Aorta (tissue), 5 donors: ENCODE measurements at regions not wholly inside any gene's neighbourhood (a gene's known extent, or its start where the extent isn't known, plus 50 kb on each side); places are given as distances from the start of the nearest gene placed in this dataset.

Experiments used
- ATAC-seq: fragments of 200-7000 bp; cut with Tn5 transposase; one replicate; pipeline ENCODE4 v1.9.1; 2022; ENCODE audit warnings: moderate library complexity; ENCODE audit not compliant: low FRiP score
- DNase-seq, 2 donors: peaks; one replicate each; pipeline ENCODE4 v3.0.0-alpha.2; 2020
- H3K27ac ChIP-seq, 2 donors: one replicate each; pipeline ENCODE4 v1.5.1; 2013; ENCODE audit warnings: low read length in 2 of 2, mild to moderate bottlenecking in 2 of 2, moderate library complexity in 2 of 2, control low read depth in 1 of 2, inconsistent platforms in 1 of 2, low read depth in 1 of 2
- H3K27me3 ChIP-seq, 2 donors: one replicate each; pipeline ENCODE4 v1.6.1; 2013; ENCODE audit warnings: control low read depth in 1 of 2, low read length in 1 of 2, mild to moderate bottlenecking in 1 of 2, moderate library complexity in 1 of 2; ENCODE audit not compliant: insufficient read depth in 2 of 2, control insufficient read depth in 1 of 2
- H3K36me3 ChIP-seq, 2 donors: one replicate each; pipeline ENCODE4 v1.6.1; 2013; ENCODE audit warnings: control low read depth in 1 of 2, low read length in 1 of 2, mild to moderate bottlenecking in 1 of 2; ENCODE audit not compliant: insufficient read depth in 2 of 2, control insufficient read depth in 1 of 2
- H3K4me1 ChIP-seq, 2 donors: one replicate each; pipeline ENCODE4 v1.6.1; 2013; ENCODE audit warnings: low read length in 2 of 2, control low read depth in 1 of 2, mild to moderate bottlenecking in 1 of 2, moderate library complexity in 1 of 2; ENCODE audit not compliant: insufficient read depth in 2 of 2, control insufficient read depth in 1 of 2
- H3K4me3 ChIP-seq, 2 donors: one replicate each; pipeline ENCODE4 v1.5.1; 2013; ENCODE audit warnings: low read length in 2 of 2, control low read depth in 1 of 2, mild to moderate bottlenecking in 1 of 2
- H3K9me3 ChIP-seq: one replicate; pipeline ENCODE4 v1.6.1; 2013; ENCODE audit warnings: mild to moderate bottlenecking, low read length; ENCODE audit not compliant: control insufficient read depth
- WGBS, 2 donors: extraction: QIAGEN DNeasy Blood & Tissue Kit; methylation state at CpG; one replicate each; pipeline ENCODE4 v1.1.7; 2013; 5-methylcytosine and 5-hydroxymethylcytosine counted together
- intact Hi-C, 2 donors: fragments of 100-400 bp; cut with DNase I; formaldehyde crosslinking; loops; one replicate each; pipeline versions ENCODE4 v1.14.2 to v1.15.0; 2022
- donor health status: healthy with polysubstance abuse.
- donor health status: Bipolar disorder and iron deficiency.
- donor health status: DM: no; HTN: no; CAD: no.
- donor health status: DM: no; HTN: no; CAD: no.
- donor health status: DM: yes; HTN: yes; CAD: no.

DNA sequence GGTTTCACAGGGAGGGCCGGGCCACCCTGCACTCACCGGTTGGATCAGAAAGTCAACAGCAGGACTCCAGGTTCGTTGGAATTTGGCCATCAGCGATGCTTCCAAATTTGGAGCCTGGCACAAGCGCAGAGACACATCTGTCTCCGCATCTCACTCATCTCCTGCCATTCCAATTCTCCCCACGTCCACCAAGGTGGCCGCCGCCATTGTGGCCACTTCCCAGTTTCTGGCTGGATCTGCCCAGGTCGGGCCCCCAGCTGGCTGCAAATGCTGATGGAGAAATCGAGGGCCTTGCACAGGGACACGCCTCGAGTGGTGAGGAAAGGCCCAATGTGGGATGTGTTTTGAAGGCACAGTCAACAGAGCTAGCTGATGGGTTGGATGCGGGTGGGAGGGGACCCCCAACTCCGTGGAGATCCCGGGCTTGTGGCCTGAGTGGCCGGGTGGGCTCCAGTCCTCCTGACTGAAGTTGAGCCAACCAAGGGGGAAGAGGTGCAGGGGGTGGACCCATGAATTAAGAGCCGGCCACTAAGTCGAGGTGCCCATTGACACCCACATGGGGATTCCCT lies 102.7 kb downstream of the CRYAA start:
- WGBS, 2 donors = 89 to 90% methylated on average over 19 of the region's 19 CpGs
- Histone ChIP-seq H3K27me3 (no peaks in the 10 kb centered on the region), H3K27ac (no peak overlapping the region), H3K9me3 (no peaks in the 10 kb centered on the region), H3K4me1 (no peaks in the 10 kb centered on the region), H3K36me3 (no peaks in the 10 kb centered on the region), H3K4me3 (no peak overlapping the region)
- intact Hi-C loops = no loop called here
- ATAC-seq (no peak), DNase-seq (peak in 1 of 2 donors; percentile 29)

DNA sequence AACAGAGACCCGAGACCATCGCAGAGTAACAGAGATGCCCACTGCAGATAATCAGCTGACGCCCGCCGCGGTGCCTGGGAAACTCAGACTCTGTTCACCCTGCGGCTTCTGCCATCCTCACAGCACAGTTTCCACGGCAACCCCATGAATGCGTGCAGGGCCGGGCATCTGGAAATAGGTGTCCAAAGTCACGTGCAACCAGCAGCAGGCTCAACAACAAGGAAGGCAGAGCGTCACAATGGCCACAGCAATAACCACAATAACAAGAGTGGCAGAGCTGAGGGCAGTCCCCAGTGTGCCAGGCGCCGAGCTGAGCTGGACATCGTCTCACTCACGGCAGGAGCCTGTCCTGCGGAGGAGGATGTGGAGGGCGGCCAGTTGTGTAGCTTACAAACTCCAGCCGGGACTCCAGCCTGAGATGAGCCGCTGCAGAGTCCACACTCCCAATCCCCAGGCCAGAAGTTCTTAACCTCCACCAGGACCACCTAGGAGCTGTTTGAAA lies 102.0 kb downstream of the CRYAA start:
- WGBS, 2 donors = 80 to 81% methylated on average over 20 of the region's 20 CpGs
- ATAC-seq = no peak
- peak in 1 of 2 donors; percentile 45 for DNase-seq
- no peaks in the 10 kb centered on the region for H3K4me1 ChIP-seq
- no peaks in the 10 kb centered on the region for H3K36me3 ChIP-seq
- H3K27ac ChIP-seq = no peak overlapping the region
- no peaks in the 10 kb centered on the region for H3K27me3 ChIP-seq
- no peak overlapping the region for H3K4me3 ChIP-seq
- intact Hi-C loops = no loop called here
- H3K9me3 ChIP-seq = no peaks in the 10 kb centered on the region

DNA sequence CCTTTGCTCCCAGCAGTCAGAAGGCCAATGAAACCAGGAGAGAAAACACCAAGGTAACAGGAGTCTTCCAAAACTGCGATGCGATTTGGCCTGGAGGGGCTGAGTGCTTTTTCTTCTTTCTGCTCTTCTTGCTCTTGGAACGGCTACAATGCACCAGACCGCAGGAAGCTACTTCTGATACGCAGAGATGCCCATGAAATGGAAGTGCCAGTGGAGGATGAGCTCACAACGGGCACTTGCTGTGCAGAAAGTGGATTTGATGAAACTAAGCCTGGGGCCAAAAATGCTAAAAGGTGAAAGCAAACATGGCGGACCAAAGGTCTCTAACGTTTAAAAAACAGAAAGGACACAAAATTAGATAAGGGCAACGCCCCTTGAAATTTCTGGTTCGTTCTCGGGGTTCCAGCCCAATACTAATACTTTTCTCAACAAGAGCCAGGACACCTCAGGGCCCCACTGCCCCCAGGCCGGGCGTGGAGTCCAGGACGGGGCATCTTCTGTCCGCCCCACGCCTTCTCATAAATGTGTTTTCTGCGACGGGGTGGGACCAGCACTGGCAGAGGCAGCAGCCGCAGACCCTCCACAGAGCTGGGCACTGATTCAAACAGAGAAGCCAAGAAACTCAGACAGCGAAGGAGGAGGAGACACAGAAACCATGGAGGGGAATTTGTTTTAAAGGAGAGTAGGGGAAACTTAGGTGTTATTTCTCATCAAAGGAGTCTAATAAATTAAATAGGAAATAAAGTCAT lies 101.3 kb downstream of the CRYAA start:
- WGBS, 2 donors = 84 to 88% methylated on average over 20 of the region's 20 CpGs
- Histone ChIP-seq H3K9me3 (no peaks in the 10 kb centered on the region), H3K27ac (no peak overlapping the region), H3K27me3 (no peaks in the 10 kb centered on the region), H3K36me3 (no peaks in the 10 kb centered on the region), H3K4me1 (no peaks in the 10 kb centered on the region), H3K4me3 (no peak overlapping the region)
- intact Hi-C loops = no loop called here
- ATAC-seq = no peak
- peak in 1 of 2 donors; percentile 24 for DNase-seq

DNA sequence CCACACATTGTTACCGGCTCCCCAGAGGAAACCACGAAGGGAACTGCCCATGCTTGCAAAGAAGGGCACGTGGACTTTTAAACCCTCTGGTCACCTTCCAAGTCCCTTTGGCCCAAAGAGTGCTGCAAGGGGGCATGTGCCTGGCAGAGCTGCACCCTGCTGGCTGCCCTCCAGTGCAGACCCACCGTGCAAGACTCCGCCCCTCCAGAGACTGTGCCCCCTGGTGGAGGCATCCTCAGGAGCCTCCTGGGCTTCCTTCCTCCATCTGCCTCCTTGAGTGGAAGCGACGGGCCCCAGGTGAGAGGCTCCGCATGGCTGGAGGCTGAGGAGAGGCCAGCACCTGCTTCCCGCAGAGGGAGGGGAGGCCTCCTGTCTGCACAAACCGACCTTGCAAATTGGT lies 100.6 kb downstream of the CRYAA start:
- H3K27ac ChIP-seq = no peak overlapping the region
- H3K4me1 ChIP-seq = no peaks in the 10 kb centered on the region
- no peaks in the 10 kb centered on the region for H3K9me3 ChIP-seq
- no peaks in the 10 kb centered on the region for H3K36me3 ChIP-seq
- intact Hi-C loops = no loop called here
- 64 to 73% methylated on average over 10 of the region's 10 CpGs for WGBS, 2 donors
- ATAC-seq (no peak), DNase-seq (peak in 1 of 2 donors; percentile 30)
- no peaks in the 10 kb centered on the region for H3K27me3 ChIP-seq
- H3K4me3 ChIP-seq = no peak overlapping the region

DNA sequence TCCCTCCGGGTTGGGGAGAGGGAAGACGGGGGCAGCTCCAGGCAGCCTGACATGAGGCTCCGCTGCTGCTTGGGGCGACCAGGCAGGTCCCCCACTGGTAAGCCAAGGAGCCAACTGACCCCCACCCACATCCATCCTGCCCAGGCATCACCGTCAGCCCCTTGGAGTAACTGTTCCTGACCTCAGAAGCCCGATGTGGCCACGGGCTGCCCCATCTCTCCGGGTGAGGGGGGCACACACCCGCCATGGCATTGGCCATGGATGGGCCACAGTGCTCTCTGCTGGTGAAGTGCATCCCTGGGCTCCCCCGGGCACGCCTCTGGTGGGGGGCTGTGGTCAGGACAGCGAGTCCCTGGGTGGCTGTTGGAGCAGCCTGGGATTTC lies 100.0 kb downstream of the CRYAA start:
- intact Hi-C loops = no loop called here
- 82 to 85% methylated on average over 12 of the region's 12 CpGs for WGBS, 2 donors

DNA sequence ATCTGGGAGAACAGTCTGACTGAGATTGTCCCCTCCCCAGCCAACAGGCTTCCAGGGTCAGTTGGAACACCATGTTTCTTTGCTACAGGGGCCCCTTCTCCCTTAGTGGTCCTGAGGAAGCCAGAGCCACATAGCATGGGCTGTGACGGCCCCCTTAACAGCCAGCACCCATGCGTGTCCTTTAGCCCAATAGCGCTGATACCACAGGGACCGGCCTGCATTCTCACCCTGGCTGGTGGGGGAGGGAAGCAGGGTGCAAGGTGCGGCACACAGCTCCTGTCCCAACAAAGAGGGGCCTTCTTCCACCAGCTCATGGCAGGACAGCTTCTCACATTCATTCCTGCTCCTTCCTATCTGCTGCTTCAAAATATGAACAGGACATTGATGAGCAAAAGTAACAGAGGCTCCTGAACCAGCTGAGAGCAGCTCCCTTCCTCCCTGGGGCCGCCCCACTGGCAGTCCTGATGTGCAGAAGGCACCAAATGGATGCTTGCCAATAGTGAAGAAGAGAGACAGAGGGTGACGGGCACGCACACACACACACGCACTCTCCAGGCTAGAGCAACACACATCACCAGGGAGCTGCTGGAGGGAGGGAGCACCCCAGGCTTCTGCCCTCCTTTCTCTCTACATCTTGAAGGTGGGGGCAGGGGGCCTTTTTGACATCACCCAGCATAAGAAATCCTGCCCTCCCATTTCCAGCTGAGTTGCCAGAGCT lies 99.4 kb downstream of the CRYAA start:
- ATAC-seq (no peak), DNase-seq (peak in 1 of 2 donors; percentile 40)
- H3K27me3 ChIP-seq = no peaks in the 10 kb centered on the region
- 90 to 93% methylated on average over 9 of the region's 9 CpGs for whole genome bisulfite sequencing, 2 donors
- intact Hi-C loops = no loop called here
- no peaks in the 10 kb centered on the region for H3K9me3 ChIP-seq
- no peak overlapping the region for H3K27ac ChIP-seq
- no peaks in the 10 kb centered on the region for H3K36me3 ChIP-seq
- no peak overlapping the region for H3K4me3 ChIP-seq
- no peaks in the 10 kb centered on the region for H3K4me1 ChIP-seq

More for the DNA sequence above, 100.0 kb downstream of the CRYAA start:
- no peaks in the 10 kb centered on the region for H3K27me3 ChIP-seq
- H3K9me3 ChIP-seq = no peaks in the 10 kb centered on the region
- no peaks in the 10 kb centered on the region for H3K4me1 ChIP-seq
- ATAC-seq = no peak
- no peak overlapping the region for H3K4me3 ChIP-seq
- no peak overlapping the region for H3K27ac ChIP-seq
- no peaks in the 10 kb centered on the region for H3K36me3 ChIP-seq
- peak in 1 of 2 donors; percentile 32 for DNase-seq

DNA sequence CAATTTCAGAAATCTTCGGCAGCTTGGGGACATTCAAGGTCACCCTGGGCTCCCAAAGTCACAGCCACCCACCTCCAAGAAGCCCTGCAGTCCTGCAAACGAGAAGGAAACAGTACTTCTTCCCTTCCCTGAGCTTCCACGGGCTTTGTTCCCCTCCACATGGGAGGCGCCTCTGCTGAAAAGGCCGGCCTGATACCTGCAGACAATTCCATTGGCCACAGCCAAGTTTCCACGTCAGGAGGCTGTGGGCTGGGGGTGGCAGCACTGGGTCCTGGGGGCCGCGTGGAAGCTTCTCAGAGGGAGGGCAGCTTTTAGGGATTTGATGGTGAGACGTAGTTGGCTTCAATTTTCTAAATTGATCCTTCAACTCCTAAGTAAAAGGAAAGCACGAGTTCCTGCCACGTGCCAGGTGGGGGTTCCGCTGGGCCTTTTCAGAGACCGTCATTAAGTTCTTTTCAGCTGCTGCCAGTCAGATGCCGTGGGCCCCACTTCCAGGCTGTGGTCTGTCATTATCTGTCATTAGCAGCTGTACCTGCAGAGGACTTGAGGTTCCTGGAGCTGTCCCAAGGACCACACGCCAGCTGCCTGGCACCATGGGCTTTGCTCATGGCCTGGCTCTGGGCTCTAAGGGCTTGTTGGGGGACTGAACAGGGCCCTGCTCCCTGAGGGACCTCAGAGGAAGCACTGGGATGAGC lies 98.7 kb downstream of the CRYAA start:
- DNase-seq (peak in 1 of 2 donors; percentile 27), ATAC-seq (no peak)
- Histone ChIP-seq H3K27me3 (no peaks in the 10 kb centered on the region), H3K27ac (no peak overlapping the region), H3K4me3 (no peak overlapping the region), H3K36me3 (no peaks in the 10 kb centered on the region), H3K9me3 (no peaks in the 10 kb centered on the region), H3K4me1 (no peaks in the 10 kb centered on the region)
- intact Hi-C loops = no loop called here
- 90 to 92% methylated on average over 15 of the region's 15 CpGs for WGBS, 2 donors

DNA sequence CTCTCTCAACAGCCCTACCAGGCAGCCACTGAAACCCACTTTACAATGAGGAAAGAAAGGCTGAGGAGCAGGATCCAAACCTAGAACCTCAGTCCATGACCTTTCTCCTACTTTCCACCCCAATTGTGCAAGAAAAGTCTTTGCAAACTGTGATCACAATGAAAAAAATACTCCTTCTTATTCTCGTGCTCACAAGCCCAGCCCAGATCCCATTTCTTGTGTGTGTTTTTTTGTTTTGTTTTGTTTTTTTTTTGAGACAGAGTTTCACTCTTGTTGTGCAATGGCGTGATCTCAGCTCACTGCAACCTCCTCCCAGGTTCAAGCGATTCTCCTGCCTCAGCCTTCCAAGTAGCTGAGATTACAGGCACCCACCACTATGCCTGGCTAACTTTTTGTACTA lies 97.7 kb downstream of the CRYAA start:
- Histone ChIP-seq H3K36me3 (no peaks in the 10 kb centered on the region), H3K27me3 (no peaks in the 10 kb centered on the region), H3K27ac (no peak overlapping the region), H3K4me3 (no peak overlapping the region), H3K9me3 (no peaks in the 10 kb centered on the region), H3K4me1 (no peaks in the 10 kb centered on the region)
- ATAC-seq (no peak), DNase-seq (peak in 1 of 2 donors; percentile 29)
- WGBS, 2 donors = 79 to 84% methylated on average over 3 of the region's 3 CpGs
- intact Hi-C loops = no loop called here
